Natural killer cell (primary cell): ENCODE measurements at regions not wholly inside any gene's neighbourhood (a gene's known extent, or its start where the extent isn't known, plus 50 kb on each side); places are given as distances from the start of the nearest gene placed in this dataset.

Experiments used
- ATAC-seq, 3 donors: fragments of 150-1000 bp in 2 of 3; fragments of 200-7000 bp in 1 of 3; cut with Tn5 transposase; 1 replicate in 1 of 3; 2 replicates in 2 of 3; pipeline ENCODE4 v1.10.0; 2021; ENCODE audit warnings: mild to moderate bottlenecking in 2 of 3, moderate library complexity in 2 of 3
- DNase-seq, 2 donors: peaks; one replicate each; pipeline versions ENCODE4 v3.0.0 to v3.0.0-alpha.2; 2013 to 2021; ENCODE audit warnings: mixed read lengths in 1 of 2
- H3K27ac ChIP-seq: one replicate; pipeline ENCODE4 v1.5.1; 2013; ENCODE audit warnings: mild to moderate bottlenecking, low read length
- H3K27me3 ChIP-seq: one replicate; pipeline ENCODE4 v1.6.1; 2013; ENCODE audit warnings: low read length; ENCODE audit not compliant: control insufficient read depth, insufficient read depth
- H3K36me3 ChIP-seq: one replicate; pipeline ENCODE4 v1.6.1; 2013; ENCODE audit warnings: low read length; ENCODE audit not compliant: control insufficient read depth, insufficient read depth
- H3K4me1 ChIP-seq: one replicate; pipeline ENCODE4 v1.6.1; 2013; ENCODE audit warnings: low read length; ENCODE audit not compliant: control insufficient read depth, insufficient read depth
- H3K4me3 ChIP-seq: one replicate; pipeline ENCODE4 v1.5.1; 2013; ENCODE audit warnings: low read length
- H3K9me3 ChIP-seq: one replicate; pipeline ENCODE4 v1.6.1; 2013; ENCODE audit warnings: low read length; ENCODE audit not compliant: control insufficient read depth, insufficient read depth
- H3K27ac Mint-ChIP-seq, 2 donors: one replicate each; pipeline ENCODE4 v1.8.0; 2022; ENCODE audit warnings: mild to moderate bottlenecking in 2 of 2, mixed read lengths in 2 of 2, moderate library complexity in 1 of 2
- H3K27me3 Mint-ChIP-seq, 2 donors: one replicate each; pipeline ENCODE4 v1.8.0; 2022; ENCODE audit warnings: low read depth in 2 of 2, mixed read lengths in 2 of 2
- H3K36me3 Mint-ChIP-seq: one replicate; pipeline ENCODE4 v1.8.0; 2022; ENCODE audit warnings: mixed read lengths
- H3K4me1 Mint-ChIP-seq, 2 donors: one replicate each; pipeline ENCODE4 v1.8.0; 2022; ENCODE audit warnings: mixed read lengths in 2 of 2
- H3K4me3 Mint-ChIP-seq: one replicate; pipeline ENCODE4 v1.8.0; 2022; ENCODE audit warnings: mild to moderate bottlenecking, moderate library complexity, mixed read lengths
- H3K9me3 Mint-ChIP-seq, 2 donors: one replicate each; pipeline ENCODE4 v1.8.0; 2022; ENCODE audit warnings: mixed read lengths in 2 of 2
- CTCF ChIP-seq: fragments of 200-600 bp; IDR thresholded peaks from one replicate; pipeline ENCODE4 v1.8.0; 2022; ENCODE audit warnings: antibody characterized with exemption
- WGBS: methylation state at CpG from one replicate; pipeline ENCODE4 v1.1.7; 2013; ENCODE audit warnings: missing lambda C conversion rate; ENCODE audit not compliant: insufficient coverage; 5-methylcytosine and 5-hydroxymethylcytosine counted together
- intact Hi-C: fragments of 100-400 bp; cut with micrococcal nuclease; formaldehyde crosslinking; loops from one replicate; pipeline ENCODE4 v1.14.2; 2022

DNA sequence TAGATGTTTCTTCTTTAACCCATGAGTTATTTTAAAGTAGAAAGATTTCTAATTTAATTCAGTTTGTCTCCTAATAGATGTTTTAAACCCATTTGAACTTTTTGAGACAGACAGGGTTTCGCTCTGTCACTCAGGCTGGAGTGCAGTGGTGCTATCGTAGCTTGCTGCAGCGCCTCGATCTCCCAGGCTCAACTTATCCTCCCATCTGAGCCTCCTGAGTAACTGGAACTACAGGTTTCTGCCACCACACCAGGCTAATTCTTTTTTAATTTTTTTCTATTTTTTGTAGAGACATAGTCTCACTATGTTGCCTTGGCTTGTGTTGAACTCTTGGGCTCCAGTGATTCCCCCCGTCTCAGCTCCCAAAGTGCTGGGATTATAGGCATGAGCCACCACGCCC, 53.0 kb upstream of the RAB18 start:
- no peak overlapping the region for H3K4me3 Mint-ChIP-seq
- intact Hi-C loops = no loop called here

DNA sequence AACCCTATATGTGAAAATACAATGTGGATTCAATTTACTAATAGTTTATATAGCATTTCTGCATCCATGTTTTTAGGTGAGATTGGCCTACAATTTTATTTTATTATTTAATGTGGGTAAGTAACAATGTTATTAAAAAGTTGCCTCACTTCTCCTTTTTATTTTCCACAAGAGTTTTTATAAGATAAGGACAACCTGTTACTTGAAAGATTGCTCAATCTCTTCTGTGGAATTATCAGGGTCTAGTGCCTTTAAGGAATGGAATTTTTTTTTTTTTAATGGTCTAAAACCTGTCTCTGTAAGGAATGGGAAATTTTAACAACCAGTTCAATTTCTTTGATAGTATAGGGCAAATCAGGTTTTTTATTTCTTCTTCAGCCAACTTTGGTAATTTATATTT, 53.9 kb upstream of the RAB18 start:
- no peak overlapping the region for H3K27ac ChIP-seq
- H3K4me3 ChIP-seq = no peak overlapping the region
- no peak for TF ChIP-seq CTCF
- no peak for ATAC-seq
- no peak for DNase-seq
- no peaks in the 10 kb centered on the region for H3K36me3 ChIP-seq
- H3K36me3 Mint-ChIP-seq = no peaks in the 10 kb centered on the region
- no peak overlapping the region for H3K4me3 Mint-ChIP-seq
- intact Hi-C loops = no loop called here
- H3K4me1 ChIP-seq = peaks cover 4% of the 10 kb centered on the region
- H3K27ac Mint-ChIP-seq = no peak overlapping the region
- no peaks in the 10 kb centered on the region for H3K9me3 Mint-ChIP-seq
- peaks cover 0 to 6% of the 10 kb centered on the region in 2 donors for H3K4me1 Mint-ChIP-seq
- no peaks in the 10 kb centered on the region for H3K27me3 ChIP-seq
- no peaks in the 10 kb centered on the region for H3K9me3 ChIP-seq
- peaks cover 3 to 12% of the 10 kb centered on the region in 2 donors for H3K27me3 Mint-ChIP-seq

More for the DNA sequence above, 53.0 kb upstream of the RAB18 start:
- DNase-seq (no peak), ATAC-seq (no peak)
- no peak overlapping the region for H3K27ac ChIP-seq
- 90% methylated on average over 5 of the region's 6 CpGs for WGBS
- H3K4me3 ChIP-seq = no peak overlapping the region
- Mint-ChIP-seq H3K36me3 (no peaks in the 10 kb centered on the region), H3K27ac (no peak overlapping the region), H3K4me1 (peaks cover 0 to 4% of the 10 kb centered on the region in 2 donors), H3K9me3 (no peaks in the 10 kb centered on the region), H3K27me3 (peaks cover 3 to 12% of the 10 kb centered on the region in 2 donors)
- no peaks in the 10 kb centered on the region for H3K27me3 ChIP-seq
- H3K4me1 ChIP-seq = peaks cover 4% of the 10 kb centered on the region
- H3K9me3 ChIP-seq = no peaks in the 10 kb centered on the region
- H3K36me3 ChIP-seq = no peaks in the 10 kb centered on the region
- TF ChIP-seq CTCF = no peak

DNA sequence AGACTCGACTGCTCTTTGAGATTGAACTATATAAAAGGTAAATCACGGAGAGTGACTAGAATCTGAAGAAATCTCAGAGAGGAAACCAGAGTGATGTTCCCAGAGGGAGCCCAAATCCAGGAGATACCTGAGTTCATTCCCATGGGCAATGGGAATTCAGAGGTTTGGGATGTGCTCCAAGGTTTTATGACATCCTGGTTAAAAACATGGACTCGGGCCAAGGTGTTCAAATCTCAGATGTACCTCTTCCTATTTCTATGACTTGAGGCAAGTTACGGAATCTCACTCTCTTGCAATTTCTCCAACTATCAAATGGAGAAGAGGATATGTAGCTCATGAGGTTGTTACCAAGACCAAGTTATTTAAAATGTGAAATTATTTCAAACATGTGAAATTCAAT, 54.5 kb upstream of the RAB18 start:
- Histone ChIP-seq H3K9me3 (no peaks in the 10 kb centered on the region), H3K36me3 (no peaks in the 10 kb centered on the region), H3K27me3 (no peaks in the 10 kb centered on the region), H3K4me3 (no peak overlapping the region), H3K4me1 (peaks cover 4% of the 10 kb centered on the region), H3K27ac (no peak overlapping the region)
- 92% methylated on average over 4 of the region's 4 CpGs for WGBS
- intact Hi-C loops = loop anchor here (5.0 kb wide), 1 partner anchor 793 kb away; no protein-coding TSS in a partner anchor
- H3K27me3 Mint-ChIP-seq = peaks cover 3 to 12% of the 10 kb centered on the region in 2 donors
- H3K4me3 Mint-ChIP-seq = no peak overlapping the region
- no peak overlapping the region for H3K27ac Mint-ChIP-seq
- TF ChIP-seq CTCF = no peak
- DNase-seq (no peak), ATAC-seq (no peak)
- H3K4me1 Mint-ChIP-seq = peaks cover 0 to 6% of the 10 kb centered on the region in 2 donors
- no peaks in the 10 kb centered on the region for H3K36me3 Mint-ChIP-seq
- no peaks in the 10 kb centered on the region for H3K9me3 Mint-ChIP-seq

- no peaks in the 10 kb centered on the region for H3K36me3 Mint-ChIP-seq
- H3K27ac ChIP-seq = no peak overlapping the region
- no peaks in the 10 kb centered on the region for H3K9me3 ChIP-seq
- H3K36me3 ChIP-seq = no peaks in the 10 kb centered on the region
- intact Hi-C loops = loop anchor here (5.0 kb wide), 1 partner anchor 793 kb away; no protein-coding TSS in a partner anchor
- TF ChIP-seq CTCF = no peak
- ATAC-seq (no peak), DNase-seq (no peak)
- H3K4me1 Mint-ChIP-seq = peaks cover 0 to 6% of the 10 kb centered on the region in 2 donors
- H3K27me3 Mint-ChIP-seq = peaks cover 3 to 10% of the 10 kb centered on the region in 2 donors
- no peak overlapping the region for H3K4me3 ChIP-seq
- H3K27me3 ChIP-seq = no peaks in the 10 kb centered on the region
- 93% methylated on average over 2 of the region's 2 CpGs for WGBS
- H3K4me3 Mint-ChIP-seq = no peak overlapping the region
- no peaks in the 10 kb centered on the region for H3K9me3 Mint-ChIP-seq
- no peak overlapping the region for H3K27ac Mint-ChIP-seq
- H3K4me1 ChIP-seq = peaks cover 4% of the 10 kb centered on the region
Observed at GRCh38 chr10:27448921-27449320, 55.2 kb upstream of the RAB18 start.
